ENCODE measurements at regions not wholly inside any gene's neighbourhood (a gene's known extent, or its start where the extent isn't known, plus 50 kb on each side); places are given as distances from the start of the nearest gene placed in this dataset.
"Not testable (repeated sequence)": the region's sequence is repeated elsewhere in the genome, so short reads cannot be mapped to it uniquely, and the experiment has no call there.

DNA sequence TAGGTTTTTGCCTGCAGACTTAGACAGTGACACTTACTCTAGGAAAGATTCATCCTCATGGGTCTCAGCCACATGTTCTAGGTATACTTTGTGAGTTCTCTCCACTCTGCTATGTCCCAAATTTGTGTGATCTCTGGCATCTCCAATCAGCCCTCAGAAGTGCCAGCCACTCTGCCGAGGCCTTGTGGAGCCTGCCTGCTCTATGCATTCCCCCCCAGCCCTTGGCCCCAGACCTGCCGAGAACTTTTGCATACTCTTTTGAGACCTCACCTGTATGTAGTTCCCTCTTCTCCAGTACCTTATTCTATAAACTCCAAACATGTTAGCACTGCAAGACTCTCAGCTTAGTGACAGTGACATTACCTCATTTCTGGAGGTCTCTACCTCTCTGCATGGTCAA lies 2170.5 kb upstream of the DEFB115 start:
- Histone ChIP-seq H3K27me3 (ENCODE audit: insufficient read depth, low read length) (no peaks in the 10 kb centered on the region), H2AK5ac (ENCODE audit: insufficient read length, low read length) (no peak overlapping the region), H4K5ac (ENCODE audit: insufficient read length, low read depth, low read length) (no peak overlapping the region), H3K23me2 (ENCODE audit: insufficient read length, low read depth, low read length, poor library complexity, severe bottlenecking) (no peaks in the 10 kb centered on the region), H3K27ac (ENCODE audit: insufficient read length, low read depth, low read length) (no peak overlapping the region), H4K20me1 (ENCODE audit: control insufficient read depth, insufficient read depth, insufficient read length) (no peaks in the 10 kb centered on the region), H3K79me1 (ENCODE audit: insufficient read depth, low read depth, low read length, poor library complexity, severe bottlenecking) (no peaks in the 10 kb centered on the region), H2BK120ac (ENCODE audit: low read depth, low read length, poor library complexity, severe bottlenecking) (no peak overlapping the region), H2BK15ac (ENCODE audit: low read depth, low read length) (no peak overlapping the region), H3K4me2 (ENCODE audit: insufficient read depth, insufficient read length, low read length) (no peak overlapping the region), H2BK5ac (ENCODE audit: insufficient read length, low read length) (no peak overlapping the region), H2BK12ac (ENCODE audit: insufficient read length, low read depth, low read length) (no peak overlapping the region), H3K56ac (ENCODE audit: insufficient read length, low read depth, low read length) (no peak overlapping the region), H3K4ac (ENCODE audit: low read depth, low read length) (no peak overlapping the region), H2BK20ac (ENCODE audit: low read depth, low read length, poor library complexity, severe bottlenecking) (no peak overlapping the region), H3K23ac (ENCODE audit: insufficient read length, low read depth, low read length) (no peak overlapping the region), H3K9me3 (ENCODE audit: control insufficient read depth, low read depth, low read length) (peaks cover 59% of the 10 kb centered on the region), H3K9ac (ENCODE audit: extremely low read depth, insufficient read length, low read length) (no peak overlapping the region), H3K18ac (ENCODE audit: insufficient read length, low read depth, low read length) (no peak overlapping the region), H3T11ph (ENCODE audit: low read length) (no peak overlapping the region), H4K8ac (replicated peaks; ENCODE audit: insufficient read length, low read depth, low read length) (no peak overlapping the region), H2AFZ (ENCODE audit: low read length) (no peak overlapping the region), H3K14ac (ENCODE audit: insufficient read depth, low read length) (no peak overlapping the region), H4K91ac (ENCODE audit: insufficient read length, low read depth, low read length) (no peak overlapping the region), H3K4me1 (ENCODE audit: insufficient read depth, low read length) (no peaks in the 10 kb centered on the region), H3K79me2 (ENCODE audit: insufficient read depth, low read length) (no peaks in the 10 kb centered on the region)
- Mint-ChIP-seq H3K36me3 (ENCODE audit: insufficient read depth in 1 of 3, low read depth in 3 of 3) (peaks cover 21 to 55% (median 37%) of the 10 kb centered on the region in 3 experiments), H3K27ac (no peak overlapping the region), H3K4me1 (no peaks in the 10 kb centered on the region), H3K27me3 (ENCODE audit: low read depth) (peaks cover 3% of the 10 kb centered on the region; the same call in 1 of the 2 replicates), H3K9me3 (peaks cover 84 to 90% of the 10 kb centered on the region in 2 experiments), H3K4me3 (no peak overlapping the region)
- TF ChIP-seq, protein P1, sequence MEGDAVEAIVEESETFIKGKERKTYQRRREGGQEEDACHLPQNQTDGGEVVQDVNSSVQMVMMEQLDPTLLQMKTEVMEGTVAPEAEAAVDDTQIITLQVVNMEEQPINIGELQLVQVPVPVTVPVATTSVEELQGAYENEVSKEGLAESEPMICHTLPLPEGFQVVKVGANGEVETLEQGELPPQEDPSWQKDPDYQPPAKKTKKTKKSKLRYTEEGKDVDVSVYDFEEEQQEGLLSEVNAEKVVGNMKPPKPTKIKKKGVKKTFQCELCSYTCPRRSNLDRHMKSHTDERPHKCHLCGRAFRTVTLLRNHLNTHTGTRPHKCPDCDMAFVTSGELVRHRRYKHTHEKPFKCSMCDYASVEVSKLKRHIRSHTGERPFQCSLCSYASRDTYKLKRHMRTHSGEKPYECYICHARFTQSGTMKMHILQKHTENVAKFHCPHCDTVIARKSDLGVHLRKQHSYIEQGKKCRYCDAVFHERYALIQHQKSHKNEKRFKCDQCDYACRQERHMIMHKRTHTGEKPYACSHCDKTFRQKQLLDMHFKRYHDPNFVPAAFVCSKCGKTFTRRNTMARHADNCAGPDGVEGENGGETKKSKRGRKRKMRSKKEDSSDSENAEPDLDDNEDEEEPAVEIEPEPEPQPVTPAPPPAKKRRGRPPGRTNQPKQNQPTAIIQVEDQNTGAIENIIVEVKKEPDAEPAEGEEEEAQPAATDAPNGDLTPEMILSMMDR (conservative IDR thresholded peaks at IDR 0.05), result no peak
- DNase-seq, result no peak
- WGBS (ENCODE audit: extremely low coverage, insufficient read length, low lambda C conversion rate), result no CpG with 5 or more reads among the region's 2 CpGs

DNA sequence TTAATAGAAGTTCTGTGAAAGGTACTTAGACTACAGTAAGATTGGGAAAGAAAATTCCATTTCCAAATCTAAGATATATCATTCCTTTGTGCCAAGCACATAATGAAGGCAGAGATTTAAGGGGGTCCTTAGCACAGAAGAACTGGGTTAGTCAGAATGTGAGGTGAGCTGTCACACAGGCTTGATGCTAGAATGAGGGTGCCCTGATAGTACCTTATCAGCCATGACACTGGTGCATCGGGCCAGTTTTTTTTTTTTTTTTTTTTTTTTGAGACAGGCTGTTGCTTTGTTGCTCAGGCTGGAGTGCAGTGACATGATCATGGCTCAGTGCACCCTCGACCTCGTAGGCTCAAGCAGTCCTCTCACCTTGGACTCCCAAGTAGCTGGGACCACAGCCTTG lies 2169.6 kb upstream of the DEFB115 start:
- not testable (repeated sequence) for H3K18ac ChIP-seq (ENCODE audit: insufficient read length, low read depth, low read length); H2BK20ac ChIP-seq (ENCODE audit: low read depth, low read length, poor library complexity, severe bottlenecking); DNase-seq; H4K8ac ChIP-seq (replicated peaks; ENCODE audit: insufficient read length, low read depth, low read length); H3K4me1 ChIP-seq (ENCODE audit: insufficient read depth, low read length); H2BK120ac ChIP-seq (ENCODE audit: low read depth, low read length, poor library complexity, severe bottlenecking); H2AK5ac ChIP-seq (ENCODE audit: insufficient read length, low read length); H3K14ac ChIP-seq (ENCODE audit: insufficient read depth, low read length); H3K4me2 ChIP-seq (ENCODE audit: insufficient read depth, insufficient read length, low read length); H4K20me1 ChIP-seq (ENCODE audit: control insufficient read depth, insufficient read depth, insufficient read length); H3K27me3 Mint-ChIP-seq (ENCODE audit: low read depth); H3K4ac ChIP-seq (ENCODE audit: low read depth, low read length); H3K27me3 ChIP-seq (ENCODE audit: insufficient read depth, low read length); H2BK15ac ChIP-seq (ENCODE audit: low read depth, low read length); H2BK12ac ChIP-seq (ENCODE audit: insufficient read length, low read depth, low read length); H3T11ph ChIP-seq (ENCODE audit: low read length); H3K23me2 ChIP-seq (ENCODE audit: insufficient read length, low read depth, low read length, poor library complexity, severe bottlenecking); H3K27ac ChIP-seq (ENCODE audit: insufficient read length, low read depth, low read length); H3K4me1 Mint-ChIP-seq; H2BK5ac ChIP-seq (ENCODE audit: insufficient read length, low read length); H3K79me2 ChIP-seq (ENCODE audit: insufficient read depth, low read length); H3K4me3 Mint-ChIP-seq; H3K27ac Mint-ChIP-seq; H3K23ac ChIP-seq (ENCODE audit: insufficient read length, low read depth, low read length); H3K9ac ChIP-seq (ENCODE audit: extremely low read depth, insufficient read length, low read length); H2AFZ ChIP-seq (ENCODE audit: low read length); H4K91ac ChIP-seq (ENCODE audit: insufficient read length, low read depth, low read length); H4K5ac ChIP-seq (ENCODE audit: insufficient read length, low read depth, low read length); H3K56ac ChIP-seq (ENCODE audit: insufficient read length, low read depth, low read length); H3K79me1 ChIP-seq (ENCODE audit: insufficient read depth, low read depth, low read length, poor library complexity, severe bottlenecking)
- Mint-ChIP-seq H3K9me3 (peaks cover 82 to 90% of the 10 kb centered on the region in 2 experiments), H3K36me3 (ENCODE audit: insufficient read depth in 1 of 3, low read depth in 3 of 3) (peaks cover 21 to 53% (median 37%) of the 10 kb centered on the region in 3 experiments)
- whole genome bisulfite sequencing (ENCODE audit: extremely low coverage, insufficient read length, low lambda C conversion rate), result no CpG with 5 or more reads among the region's 3 CpGs
- H3K9me3 ChIP-seq (ENCODE audit: control insufficient read depth, low read depth, low read length), result peaks cover 59% of the 10 kb centered on the region
